MCF 10A (cell line): ENCODE measurements at regions not wholly inside any gene's neighbourhood (a gene's known extent, or its start where the extent isn't known, plus 50 kb on each side); places are given as distances from the start of the nearest gene placed in this dataset.

Source experiments
- BruUV-seq: library from RNA; stranded (reverse); fragments of 400-500 nt; replicated peaks from 2 replicates; lab custom pipeline; 2021; lab: Mats Ljungman, UMichigan
- CTCF ChIA-PET: fragments of 300-600 bp; sonication (Branson Sonifier 250); formaldehyde crosslinking; extraction: SDS; loops from one replicate; lab custom pipeline; 2021; ENCODE audit warnings: antibody characterized with exemption, inconsistent platforms; lab: Yijun Ruan, JAX
- POLR2A ChIA-PET: fragments of 300-600, 350-650 bp; sonication (Branson Sonifier 250); formaldehyde crosslinking; extraction: SDS; loops from one replicate; lab custom pipeline; 2020; ENCODE audit warnings: antibody characterized with exemption, inconsistent platforms; lab: Yijun Ruan, JAX
- DNase-seq: peaks from one replicate; pipeline ENCODE4 v3.0.0-alpha.2; 2018; ENCODE audit not compliant: unreplicated experiment
- H3K27ac Mint-ChIP-seq: one replicate; pipeline ENCODE4 v1.8.0; 2022; ENCODE audit warnings: mild to moderate bottlenecking, low read depth, mixed read lengths; ENCODE audit not compliant: unreplicated experiment
- H3K27me3 Mint-ChIP-seq: one replicate; pipeline ENCODE4 v1.8.0; 2022; ENCODE audit warnings: mixed read lengths; ENCODE audit not compliant: insufficient read depth, unreplicated experiment
- H3K36me3 Mint-ChIP-seq: one replicate; pipeline ENCODE4 v1.8.0; 2022; ENCODE audit warnings: mild to moderate bottlenecking, moderate library complexity, mixed read lengths; ENCODE audit not compliant: insufficient read depth, unreplicated experiment
- H3K4me1 Mint-ChIP-seq: one replicate; pipeline ENCODE4 v1.8.0; 2022; ENCODE audit warnings: mixed read lengths; ENCODE audit not compliant: insufficient read depth, unreplicated experiment
- H3K4me3 Mint-ChIP-seq: one replicate; pipeline ENCODE4 v1.8.0; 2022; ENCODE audit warnings: mild to moderate bottlenecking, moderate library complexity, mixed read lengths; ENCODE audit not compliant: unreplicated experiment
- H3K9me3 Mint-ChIP-seq: one replicate; pipeline ENCODE4 v1.8.0; 2022; ENCODE audit warnings: mixed read lengths; ENCODE audit not compliant: unreplicated experiment
- intact Hi-C: fragments of 100-400 bp; cut with micrococcal nuclease; formaldehyde crosslinking; loops from 2 replicates; pipeline ENCODE4 v1.14.1; 2022
- TF ChIP-seq, protein P1 (sequence below): fragments of 200-600 bp; IDR thresholded peaks from one replicate; pipeline ENCODE4 v1.8.0; 2022; ENCODE audit warnings: antibody characterized with exemption, mild to moderate bottlenecking; ENCODE audit not compliant: unreplicated experiment

DNA sequence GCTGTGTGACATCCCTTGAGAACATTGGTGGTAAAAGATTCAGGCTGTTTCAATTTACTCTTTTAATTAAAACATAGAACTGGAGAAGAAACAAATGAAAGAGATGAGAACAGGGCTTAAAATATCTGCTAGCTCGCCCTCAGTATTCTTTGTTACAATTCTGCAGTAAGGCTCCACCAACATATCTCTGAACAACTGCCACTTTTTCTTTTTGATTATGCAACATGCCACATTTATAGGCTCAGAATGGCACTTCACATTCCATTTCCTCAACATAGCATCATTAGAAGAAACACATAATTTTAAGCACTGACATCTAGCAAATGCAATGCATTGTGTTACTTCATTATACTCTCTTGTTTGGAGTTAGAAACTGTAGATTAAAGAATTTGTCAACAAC is 1315.2 kb downstream of the LRFN5 start:
- POLR2A ChIA-PET: no interaction called here
- peaks cover 7% of the 10 kb centered on the region for H3K9me3 Mint-ChIP-seq
- intact Hi-C loops: no loop called here
- no peaks in the 10 kb centered on the region for H3K4me1 Mint-ChIP-seq
- no TSS peak for BruUV-seq
- no peak overlapping the region for H3K27ac Mint-ChIP-seq
- no peak overlapping the region for H3K4me3 Mint-ChIP-seq
- TF ChIP-seq, protein P1, sequence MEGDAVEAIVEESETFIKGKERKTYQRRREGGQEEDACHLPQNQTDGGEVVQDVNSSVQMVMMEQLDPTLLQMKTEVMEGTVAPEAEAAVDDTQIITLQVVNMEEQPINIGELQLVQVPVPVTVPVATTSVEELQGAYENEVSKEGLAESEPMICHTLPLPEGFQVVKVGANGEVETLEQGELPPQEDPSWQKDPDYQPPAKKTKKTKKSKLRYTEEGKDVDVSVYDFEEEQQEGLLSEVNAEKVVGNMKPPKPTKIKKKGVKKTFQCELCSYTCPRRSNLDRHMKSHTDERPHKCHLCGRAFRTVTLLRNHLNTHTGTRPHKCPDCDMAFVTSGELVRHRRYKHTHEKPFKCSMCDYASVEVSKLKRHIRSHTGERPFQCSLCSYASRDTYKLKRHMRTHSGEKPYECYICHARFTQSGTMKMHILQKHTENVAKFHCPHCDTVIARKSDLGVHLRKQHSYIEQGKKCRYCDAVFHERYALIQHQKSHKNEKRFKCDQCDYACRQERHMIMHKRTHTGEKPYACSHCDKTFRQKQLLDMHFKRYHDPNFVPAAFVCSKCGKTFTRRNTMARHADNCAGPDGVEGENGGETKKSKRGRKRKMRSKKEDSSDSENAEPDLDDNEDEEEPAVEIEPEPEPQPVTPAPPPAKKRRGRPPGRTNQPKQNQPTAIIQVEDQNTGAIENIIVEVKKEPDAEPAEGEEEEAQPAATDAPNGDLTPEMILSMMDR: no peak
- DNase-seq: no peak
- H3K27me3 Mint-ChIP-seq: no peaks in the 10 kb centered on the region
- CTCF ChIA-PET: no interaction called here
- no peaks in the 10 kb centered on the region for H3K36me3 Mint-ChIP-seq

DNA sequence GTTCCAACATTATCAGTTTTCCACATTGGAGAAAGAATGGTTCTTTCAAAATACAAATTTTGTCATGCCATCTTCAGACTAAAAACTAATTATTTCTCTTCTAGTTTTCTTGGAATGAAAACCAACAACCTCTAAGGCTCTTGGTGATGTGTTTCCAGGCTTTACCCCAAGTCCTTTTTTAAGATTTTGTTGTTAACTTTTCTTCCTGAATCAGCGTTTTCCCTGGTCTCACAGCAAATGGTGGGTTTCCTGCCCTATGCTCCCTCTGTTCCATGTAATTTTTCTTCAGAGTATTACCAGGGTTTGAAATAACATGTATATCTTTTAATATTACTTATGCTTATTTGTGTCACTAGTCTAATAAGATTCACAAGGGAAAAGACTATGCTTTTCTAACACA is 1311.9 kb downstream of the LRFN5 start:
- intact Hi-C loops: loop anchor here (10.0 kb wide), 1 partner anchor 694 kb away; no protein-coding TSS in a partner anchor
- ChIA-PET POLR2A (no interaction called here), CTCF (no interaction called here)
- H3K4me3 Mint-ChIP-seq: no peak overlapping the region
- no peak for DNase-seq
- H3K27ac Mint-ChIP-seq: no peak overlapping the region
- no peaks in the 10 kb centered on the region for H3K36me3 Mint-ChIP-seq
- BruUV-seq: no TSS peak
- TF ChIP-seq, protein P1: no peak
- peaks cover 9% of the 10 kb centered on the region for H3K9me3 Mint-ChIP-seq
- H3K27me3 Mint-ChIP-seq: no peaks in the 10 kb centered on the region
- H3K4me1 Mint-ChIP-seq: no peaks in the 10 kb centered on the region

DNA sequence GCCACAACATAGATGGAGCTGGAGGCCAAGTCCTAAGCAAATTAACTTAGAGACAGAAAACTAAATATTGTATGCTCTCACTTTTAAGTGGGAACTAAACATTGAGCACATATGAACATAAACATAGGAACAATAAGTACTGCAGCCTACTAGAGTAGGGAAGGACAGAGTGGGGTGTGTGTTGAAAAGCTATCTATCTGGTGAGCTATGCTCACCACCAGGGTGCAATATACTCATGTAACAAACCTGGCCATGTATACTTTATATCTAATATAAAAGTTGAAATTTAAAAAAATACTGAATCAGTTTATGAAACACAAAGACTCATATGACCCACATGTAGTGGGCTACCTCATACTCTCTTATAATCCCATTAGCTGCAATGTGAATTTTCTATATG is 1305.0 kb downstream of the LRFN5 start:
- TF ChIP-seq, protein P1: peak; percentile 13
- CTCF ChIA-PET: interaction anchor here (0.6 to 1.0 kb wide), 4 partner anchors 15 to 1240 kb away, joined by 3 to 4 read pairs (median 3); no protein-coding TSS in a partner anchor
- no TSS peak for BruUV-seq
- Mint-ChIP-seq H3K4me3 (no peak overlapping the region), H3K27ac (no peak overlapping the region), H3K9me3 (peaks cover 9% of the 10 kb centered on the region), H3K4me1 (no peaks in the 10 kb centered on the region), H3K27me3 (no peaks in the 10 kb centered on the region), H3K36me3 (no peaks in the 10 kb centered on the region)
- intact Hi-C loops: loop anchor here (2.0 to 10.0 kb wide), 2 partner anchors 687 to 883 kb away; no protein-coding TSS in a partner anchor
- DNase-seq: peak; percentile 17
- POLR2A ChIA-PET: no interaction called here

DNA sequence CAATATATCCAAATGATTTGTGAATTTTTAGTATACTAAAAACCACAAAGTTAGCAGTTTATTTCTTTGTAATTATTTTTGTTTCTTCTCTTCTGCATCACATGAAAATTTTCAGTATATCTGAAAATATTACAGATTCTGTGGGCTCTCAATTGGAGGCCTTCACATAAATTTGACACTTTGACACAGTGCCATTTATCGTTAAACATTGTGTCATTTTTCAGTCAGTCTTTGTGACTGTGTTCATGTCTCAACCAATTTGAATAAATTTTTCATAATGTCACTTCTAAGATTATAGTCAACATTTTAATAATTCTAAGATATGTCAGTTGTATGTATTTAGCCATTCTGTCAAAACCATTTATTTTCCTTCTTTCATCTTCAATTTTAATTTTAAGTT is 1303.0 kb downstream of the LRFN5 start:
- no peaks in the 10 kb centered on the region for H3K27me3 Mint-ChIP-seq
- no peaks in the 10 kb centered on the region for H3K9me3 Mint-ChIP-seq
- BruUV-seq: no TSS peak
- no peaks in the 10 kb centered on the region for H3K36me3 Mint-ChIP-seq
- H3K27ac Mint-ChIP-seq: no peak overlapping the region
- ChIA-PET POLR2A (no interaction called here), CTCF (no interaction called here)
- H3K4me1 Mint-ChIP-seq: no peaks in the 10 kb centered on the region
- DNase-seq: no peak
- H3K4me3 Mint-ChIP-seq: no peak overlapping the region
- TF ChIP-seq, protein P1: no peak
- intact Hi-C loops: loop anchor here (2.0 to 10.0 kb wide), 2 partner anchors 685 to 885 kb away; no protein-coding TSS in a partner anchor
